ENCODE measurements at regions not wholly inside any gene's neighbourhood (a gene's known extent, or its start where the extent isn't known, plus 50 kb on each side); places are given as distances from the start of the nearest gene placed in this dataset.

GRCh38 chr9:107949061-107949460 is 459.5 kb upstream of the KLF4 start:
- Histone ChIP-seq H3K27me3 (no peaks in the 10 kb centered on the region), H3K27ac (no peak overlapping the region), H3K36me3 (no peaks in the 10 kb centered on the region), H3K4me3 (no peak overlapping the region), H3K9me3 (ENCODE audit: low read depth) (no peaks in the 10 kb centered on the region), H3K4me1 (ENCODE audit: low read depth) (no peaks in the 10 kb centered on the region)
- no peak for TF ChIP-seq CTCF (IDR thresholded peaks at IDR 0.05; ENCODE audit: low read depth, low read length)
- no peak for DNase-seq (ENCODE audit: low read depth in 1 of 2, low spot score in 1 of 2)

- DNase-seq (ENCODE audit: low read depth in 1 of 2, low spot score in 1 of 2) = no peak
- Histone ChIP-seq H3K9me3 (ENCODE audit: low read depth) (no peaks in the 10 kb centered on the region), H3K27me3 (no peaks in the 10 kb centered on the region), H3K27ac (no peak overlapping the region), H3K36me3 (no peaks in the 10 kb centered on the region), H3K4me1 (ENCODE audit: low read depth) (no peaks in the 10 kb centered on the region), H3K4me3 (no peak overlapping the region)
- TF ChIP-seq CTCF (IDR thresholded peaks at IDR 0.05; ENCODE audit: low read depth, low read length) = no peak
Measured at GRCh38 chr9:107948601-107949000, 459.0 kb upstream of the KLF4 start.

GRCh38 chr9:107948086-107948485 is 458.5 kb upstream of the KLF4 start:
- Histone ChIP-seq H3K4me3 (no peak overlapping the region), H3K27ac (no peak overlapping the region), H3K27me3 (no peaks in the 10 kb centered on the region), H3K36me3 (no peaks in the 10 kb centered on the region), H3K4me1 (ENCODE audit: low read depth) (no peaks in the 10 kb centered on the region), H3K9me3 (ENCODE audit: low read depth) (no peaks in the 10 kb centered on the region)
- no peak for DNase-seq (ENCODE audit: low read depth in 1 of 2, low spot score in 1 of 2)
- TF ChIP-seq CTCF (IDR thresholded peaks at IDR 0.05; ENCODE audit: low read depth, low read length) = no peak

GRCh38 chr9:107946364-107947141 is 457.0 kb upstream of the KLF4 start:
- no peaks in the 10 kb centered on the region for H3K36me3 ChIP-seq
- H3K9me3 ChIP-seq (ENCODE audit: low read depth) = no peaks in the 10 kb centered on the region
- no peak overlapping the region for H3K4me3 ChIP-seq
- TF ChIP-seq CTCF (IDR thresholded peaks at IDR 0.05; ENCODE audit: low read depth, low read length) = no peak
- no peaks in the 10 kb centered on the region for H3K4me1 ChIP-seq (ENCODE audit: low read depth)
- no peak overlapping the region for H3K27ac ChIP-seq
- H3K27me3 ChIP-seq = no peaks in the 10 kb centered on the region
- no peak for DNase-seq (ENCODE audit: low read depth in 1 of 2, low spot score in 1 of 2)

- no peaks in the 10 kb centered on the region for H3K4me1 ChIP-seq (ENCODE audit: low read depth)
- H3K27ac ChIP-seq = no peak overlapping the region
- H3K4me3 ChIP-seq = no peak overlapping the region
- DNase-seq (ENCODE audit: low read depth in 1 of 2, low spot score in 1 of 2) = no peak
- H3K36me3 ChIP-seq = no peaks in the 10 kb centered on the region
- no peaks in the 10 kb centered on the region for H3K9me3 ChIP-seq (ENCODE audit: low read depth)
- TF ChIP-seq CTCF (IDR thresholded peaks at IDR 0.05; ENCODE audit: low read depth, low read length) = no peak
- no peaks in the 10 kb centered on the region for H3K27me3 ChIP-seq
Measured at GRCh38 chr9:107945961-107946360, 456.4 kb upstream of the KLF4 start.
